ENCODE measurements at regions not wholly inside any gene's neighbourhood (a gene's known extent, or its start where the extent isn't known, plus 50 kb on each side); places are given as distances from the start of the nearest gene placed in this dataset.
"Not testable (repeated sequence)": the region's sequence is repeated elsewhere in the genome, so short reads cannot be mapped to it uniquely, and the experiment has no call there.

DNA sequence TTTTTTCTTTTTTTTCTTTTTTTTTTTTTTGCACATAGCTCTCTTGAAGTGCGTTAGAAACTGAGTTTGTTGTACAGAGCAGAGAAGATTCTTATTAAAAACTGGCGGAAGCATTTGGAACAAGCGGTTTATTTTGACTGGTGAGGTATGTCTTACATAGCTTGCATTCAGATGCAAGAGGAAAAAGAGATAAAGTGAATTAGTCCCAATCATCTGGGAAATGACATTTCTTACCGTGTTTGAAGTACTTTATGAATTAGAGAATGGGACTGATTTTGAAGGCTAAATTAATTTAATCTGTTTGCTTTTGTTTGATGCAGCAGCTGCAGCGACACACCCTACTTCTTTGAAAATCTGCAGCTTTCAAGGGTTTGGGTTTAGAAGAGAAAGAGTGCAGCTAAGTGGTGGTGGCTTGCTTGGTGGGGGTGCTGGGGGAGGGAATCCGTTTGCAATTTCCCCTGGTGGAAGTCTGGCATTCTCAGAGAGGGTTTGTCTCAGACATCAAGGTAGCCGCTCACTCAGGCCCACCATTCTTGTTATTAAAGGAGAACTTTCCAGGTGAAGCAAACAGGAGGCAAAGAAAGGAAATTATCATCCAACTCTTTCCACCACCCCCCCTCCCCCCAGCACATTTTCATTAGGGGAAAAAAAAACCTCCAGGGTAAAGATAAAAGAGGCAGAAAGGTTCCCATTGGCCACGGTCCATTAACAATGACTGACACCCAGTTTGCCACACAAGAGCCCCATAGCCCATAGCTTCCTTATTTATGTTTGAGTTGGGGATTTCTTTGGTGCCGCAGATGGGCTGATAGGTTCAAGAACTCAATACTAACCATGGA, 231.7 kb downstream of the SKIDA1 start:
- DNase-seq (ENCODE audit: low read depth): no peak

DNA sequence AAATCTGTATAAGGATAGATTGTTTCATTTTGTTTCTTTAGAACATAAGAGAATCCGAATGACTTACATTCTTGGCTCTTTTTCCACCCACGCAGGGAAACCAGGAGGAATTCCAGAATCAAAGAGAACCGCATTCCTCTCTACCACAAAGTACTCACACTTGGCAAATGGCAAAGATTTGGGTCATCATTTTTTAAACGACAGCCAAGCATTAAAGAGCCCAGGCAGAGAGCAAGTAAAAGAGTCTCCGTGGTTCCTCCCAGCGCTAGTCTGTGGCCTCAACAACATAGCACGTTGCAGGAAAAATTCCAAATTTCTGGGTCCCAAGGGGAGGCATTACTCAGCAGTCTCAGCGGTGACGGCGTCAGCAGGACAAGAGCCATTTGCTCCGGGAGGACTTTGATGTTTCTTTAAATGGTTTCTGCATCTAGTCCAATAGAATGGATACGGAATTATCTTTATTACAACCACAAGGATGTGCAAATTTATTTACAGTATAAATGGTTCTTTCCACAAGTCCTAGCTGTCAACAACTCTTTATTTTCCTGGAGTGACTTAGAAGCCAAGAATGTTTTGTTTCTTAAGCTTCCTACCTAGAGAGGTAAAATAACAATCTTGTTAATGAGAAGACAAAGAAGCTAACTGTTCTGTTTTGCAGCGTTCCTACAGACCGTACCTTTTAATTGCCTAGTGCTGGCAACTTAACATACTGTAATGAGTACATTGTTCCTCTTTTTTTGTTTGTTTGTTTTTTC, 232.5 kb downstream of the SKIDA1 start:
- peak; percentile 96 for DNase-seq (ENCODE audit: low read depth)

DNA sequence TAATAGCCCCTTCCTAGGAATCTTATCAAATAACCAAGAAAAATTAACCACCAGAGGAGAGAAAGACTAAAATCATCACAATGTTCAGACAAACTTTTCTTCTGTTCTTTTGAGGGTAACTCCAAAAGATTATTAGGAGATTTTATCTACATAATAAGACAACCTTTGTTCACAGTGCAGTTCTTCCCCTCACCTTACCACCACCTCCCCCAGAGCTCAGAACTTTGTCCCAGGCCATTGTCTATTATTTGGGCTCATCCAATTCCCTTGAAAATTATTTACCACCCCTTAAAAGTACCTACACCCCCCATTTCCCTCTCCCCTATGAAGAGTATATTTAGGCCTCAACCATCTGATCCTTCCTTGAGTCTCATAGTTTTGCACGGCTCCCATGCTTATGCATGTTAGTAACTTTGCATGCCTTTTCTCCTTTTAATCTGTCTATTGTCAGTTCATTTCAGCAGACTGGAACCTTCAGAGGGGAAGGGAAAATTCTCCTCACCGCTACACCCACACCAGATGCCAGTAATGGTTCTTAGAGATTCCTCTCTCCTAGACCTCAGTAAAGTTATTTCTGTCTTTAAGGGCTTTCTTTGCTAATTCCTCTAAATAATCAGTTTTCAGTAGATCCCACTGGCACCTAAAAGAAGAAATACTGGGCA, 234.9 kb downstream of the SKIDA1 start:
- DNase-seq (ENCODE audit: low read depth): no peak

DNA sequence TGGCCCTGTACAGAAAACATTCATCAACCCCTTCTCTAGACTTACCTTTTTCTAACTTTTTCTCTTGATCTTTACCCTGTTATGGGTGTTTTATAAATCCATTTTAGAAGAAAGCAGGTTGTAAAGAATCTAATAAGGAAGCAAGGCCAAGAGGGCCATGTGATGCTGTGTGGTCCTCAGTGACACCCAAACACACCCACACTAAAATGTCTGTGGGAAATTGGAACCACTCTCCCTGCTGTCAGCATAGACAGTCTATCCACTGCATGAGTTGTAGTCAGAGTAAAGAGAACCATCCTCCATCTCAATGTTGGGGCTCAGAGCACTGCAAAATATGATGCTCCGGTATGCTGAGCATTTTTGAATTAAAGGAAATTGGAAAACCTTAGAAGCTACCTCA, 235.5 kb downstream of the SKIDA1 start:
- no peak for DNase-seq (ENCODE audit: low read depth)

DNA sequence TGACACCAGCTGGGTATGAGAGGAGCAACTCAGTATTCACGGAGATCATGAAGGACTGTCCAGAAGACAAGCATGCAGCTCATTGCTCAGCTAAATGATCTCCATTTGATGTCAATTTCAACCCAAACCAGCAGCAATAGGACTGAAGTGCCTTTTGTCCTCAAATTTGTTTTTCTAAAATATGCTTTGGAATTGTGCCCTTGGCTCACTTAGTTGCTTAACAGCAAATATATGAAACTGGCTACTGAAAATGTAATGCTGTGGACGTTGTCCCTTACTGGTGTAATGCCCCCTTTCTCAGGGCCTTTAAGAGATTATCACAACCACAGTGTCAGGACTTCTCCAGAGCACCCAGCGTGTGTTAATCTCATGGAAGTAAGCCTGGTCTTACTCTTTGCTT, 236.2 kb downstream of the SKIDA1 start:
- no peak for DNase-seq (ENCODE audit: low read depth)

DNA sequence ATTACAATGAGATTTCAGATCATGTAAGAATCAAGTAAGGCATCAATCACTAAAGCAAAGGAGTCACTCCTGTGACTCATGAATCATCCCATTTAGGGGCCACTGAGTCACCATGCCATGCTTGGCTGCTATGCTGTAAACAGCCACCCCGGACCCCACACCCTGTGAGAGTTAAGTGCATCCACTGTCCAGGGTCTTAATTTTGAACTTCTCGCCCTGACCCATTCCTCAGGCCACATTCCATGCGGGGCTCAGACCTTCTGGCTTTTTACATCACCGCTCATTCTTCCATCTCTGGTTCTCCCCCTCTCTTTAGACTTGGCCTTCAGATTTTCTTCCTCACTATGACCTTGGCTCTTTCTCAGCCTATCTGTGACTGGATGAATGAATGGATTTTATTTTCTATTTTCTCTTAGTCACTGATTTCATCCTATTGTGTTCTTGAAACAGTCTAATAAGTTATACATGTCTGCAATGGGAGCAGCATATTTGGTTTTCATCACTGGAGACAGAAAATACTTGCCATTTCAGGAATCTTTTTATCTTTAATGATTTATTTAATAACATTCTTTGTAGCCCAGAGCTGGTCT, 239.6 kb downstream of the SKIDA1 start:
- no peak for DNase-seq (ENCODE audit: low read depth)

DNA sequence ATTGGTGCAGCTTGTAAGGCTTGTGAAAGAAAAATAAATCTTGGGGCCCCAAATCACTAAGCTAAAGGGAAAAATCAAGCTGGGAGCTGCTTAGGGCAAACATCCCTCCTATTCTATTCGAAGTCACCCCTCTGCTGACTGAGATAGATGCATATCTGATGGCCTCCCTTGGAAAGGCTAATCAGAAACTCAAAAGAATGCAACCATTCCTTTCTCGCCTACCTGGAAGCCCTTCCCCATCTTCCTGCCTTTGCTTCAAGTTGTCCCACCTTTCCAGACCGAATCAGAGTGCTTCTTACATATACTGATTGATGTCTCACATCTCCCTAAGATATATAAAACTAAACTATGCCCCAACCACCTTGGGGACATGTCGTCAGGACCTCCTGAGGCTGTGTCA, 240.3 kb downstream of the SKIDA1 start:
- DNase-seq (ENCODE audit: low read depth): no peak

DNA sequence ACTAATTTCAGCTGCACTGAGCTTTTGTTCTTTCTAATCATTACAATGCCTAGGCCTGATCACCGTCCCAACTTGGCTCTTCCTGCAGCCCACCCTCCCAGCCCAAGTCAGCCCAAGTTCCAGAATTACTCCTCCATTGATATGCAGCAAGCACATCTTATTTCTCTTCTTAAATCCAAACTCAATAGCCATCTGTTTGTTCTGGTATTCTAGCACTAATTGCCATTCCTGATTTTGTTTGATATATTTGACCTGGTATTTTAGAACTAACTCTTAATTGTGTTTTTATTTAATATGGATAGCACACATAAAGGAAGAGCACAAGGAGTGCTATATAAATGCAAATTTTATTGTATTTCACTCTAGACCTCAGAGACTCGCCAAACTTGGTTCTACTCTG, 241.2 kb downstream of the SKIDA1 start:
- no peak for DNase-seq (ENCODE audit: low read depth)

DNA sequence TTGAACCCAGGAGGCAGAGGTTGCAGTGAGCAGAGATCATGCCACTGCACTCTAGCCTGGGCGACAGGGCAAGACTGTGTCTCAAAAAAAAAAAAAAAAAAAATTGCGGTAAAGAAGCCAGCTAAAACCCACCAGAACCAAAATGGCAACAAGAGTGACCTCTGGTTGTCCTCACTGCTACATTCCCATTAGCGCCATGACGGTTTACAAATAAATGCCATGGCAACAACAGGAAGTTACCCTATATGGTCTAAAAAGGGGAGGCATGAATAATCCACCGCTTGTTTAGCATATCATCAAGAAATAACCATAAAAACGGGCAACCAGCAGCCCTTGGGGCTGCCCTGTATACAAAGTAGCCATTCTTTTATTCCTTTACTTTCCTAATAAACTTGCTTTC, 242.4 kb downstream of the SKIDA1 start:
- DNase-seq (ENCODE audit: low read depth): not testable (repeated sequence)

DNA sequence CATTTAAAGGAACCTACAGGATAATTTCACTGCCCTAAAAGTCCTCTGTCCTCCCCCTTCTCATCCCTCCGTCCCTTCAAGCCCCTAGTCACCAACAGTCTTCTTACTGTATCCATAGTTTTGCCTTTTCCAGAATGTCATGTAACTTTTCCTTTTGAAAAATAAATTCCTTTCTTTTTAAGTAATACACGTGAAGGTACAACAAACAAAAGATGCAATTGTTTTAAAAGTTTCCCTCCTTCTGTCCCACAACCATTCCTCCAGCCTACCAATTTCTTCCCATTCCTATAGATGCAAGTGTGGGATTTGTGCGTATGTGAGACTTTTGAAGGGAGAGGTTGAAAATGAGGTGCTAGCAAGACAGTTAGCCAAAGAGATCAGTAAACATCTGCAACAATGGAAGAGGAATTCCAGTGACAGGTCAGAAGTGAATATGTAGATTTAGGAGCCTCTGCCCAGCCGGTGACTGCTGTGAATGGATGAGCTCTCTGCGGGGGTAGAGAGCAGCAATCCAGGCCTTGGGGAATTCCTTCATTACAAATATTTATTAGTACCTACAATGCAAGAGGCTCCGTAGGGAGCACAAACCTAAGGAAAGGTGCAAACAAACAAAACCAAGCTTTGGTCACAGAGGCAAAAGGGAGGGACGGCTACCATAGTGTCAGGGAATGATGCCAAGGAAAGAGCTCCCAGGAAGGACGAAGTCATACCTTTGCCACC, 243.6 kb downstream of the SKIDA1 start:
- no peak for DNase-seq (ENCODE audit: low read depth)

DNA sequence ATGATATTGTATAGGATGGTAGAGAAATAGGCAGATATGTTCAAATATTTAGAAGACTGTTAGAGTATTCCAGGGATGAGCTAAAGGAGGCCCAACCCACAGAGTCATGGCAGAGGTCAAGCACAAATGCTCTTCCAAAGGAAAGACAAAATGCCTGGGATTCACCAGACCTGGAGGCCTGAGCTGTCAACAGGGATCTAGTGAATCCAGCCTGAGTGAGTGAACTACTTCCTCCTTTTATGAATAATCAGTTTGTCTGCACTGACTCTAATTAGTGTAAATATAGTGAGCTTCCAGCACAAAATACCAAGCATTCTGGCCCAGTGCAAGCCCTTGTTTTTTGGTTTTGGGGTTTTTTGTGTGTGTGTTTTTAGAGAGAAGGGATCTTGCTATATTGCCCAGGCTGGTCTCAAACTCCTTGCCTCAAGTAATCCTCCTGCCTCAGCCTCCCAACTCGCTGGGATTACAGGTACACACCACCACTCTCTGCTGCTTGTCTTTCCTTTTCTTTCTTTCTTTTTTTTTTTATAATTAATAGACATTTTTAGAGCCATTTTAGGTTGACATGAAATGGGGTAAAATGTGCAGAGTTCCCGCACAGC, 244.4 kb downstream of the SKIDA1 start:
- no peak for DNase-seq (ENCODE audit: low read depth)

DNA sequence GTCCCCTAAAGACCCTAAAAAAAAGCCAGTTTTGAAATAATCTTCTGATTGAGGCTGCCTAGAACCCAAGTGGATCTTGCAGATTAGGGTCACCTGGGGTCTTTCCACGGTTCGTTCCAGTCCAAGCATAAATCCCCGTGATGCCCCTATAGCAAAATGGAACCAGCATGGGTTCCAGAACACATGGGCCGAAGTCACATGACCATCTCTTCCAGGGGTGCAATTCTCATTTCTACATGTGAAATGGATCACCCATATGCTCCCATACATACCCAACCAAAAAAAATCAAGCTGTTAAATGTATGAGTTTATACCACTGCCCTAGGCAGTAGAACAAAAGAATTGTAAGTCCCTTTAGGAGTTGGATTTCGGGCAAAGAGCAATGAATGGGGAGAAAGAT, 245.4 kb downstream of the SKIDA1 start:
- DNase-seq (ENCODE audit: low read depth): no peak

DNA sequence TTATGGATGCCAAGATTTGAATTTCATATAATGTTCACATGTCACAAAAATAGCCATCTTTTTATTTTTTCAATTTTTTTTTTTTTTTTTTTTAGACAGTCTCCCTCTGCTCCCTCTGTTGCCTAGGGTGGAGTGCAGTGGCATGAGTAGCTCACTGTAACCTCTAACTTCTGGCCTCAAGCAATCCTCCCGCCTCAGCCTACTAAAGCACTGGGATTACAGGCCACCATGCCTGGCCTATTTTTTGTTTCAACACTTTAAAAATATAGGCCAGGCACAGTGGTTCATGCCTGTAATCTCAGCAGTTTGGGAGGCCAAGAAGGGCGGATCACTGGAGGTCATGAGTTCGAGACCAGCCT, 246.3 kb downstream of the SKIDA1 start:
- no peak for DNase-seq (ENCODE audit: low read depth)

DNA sequence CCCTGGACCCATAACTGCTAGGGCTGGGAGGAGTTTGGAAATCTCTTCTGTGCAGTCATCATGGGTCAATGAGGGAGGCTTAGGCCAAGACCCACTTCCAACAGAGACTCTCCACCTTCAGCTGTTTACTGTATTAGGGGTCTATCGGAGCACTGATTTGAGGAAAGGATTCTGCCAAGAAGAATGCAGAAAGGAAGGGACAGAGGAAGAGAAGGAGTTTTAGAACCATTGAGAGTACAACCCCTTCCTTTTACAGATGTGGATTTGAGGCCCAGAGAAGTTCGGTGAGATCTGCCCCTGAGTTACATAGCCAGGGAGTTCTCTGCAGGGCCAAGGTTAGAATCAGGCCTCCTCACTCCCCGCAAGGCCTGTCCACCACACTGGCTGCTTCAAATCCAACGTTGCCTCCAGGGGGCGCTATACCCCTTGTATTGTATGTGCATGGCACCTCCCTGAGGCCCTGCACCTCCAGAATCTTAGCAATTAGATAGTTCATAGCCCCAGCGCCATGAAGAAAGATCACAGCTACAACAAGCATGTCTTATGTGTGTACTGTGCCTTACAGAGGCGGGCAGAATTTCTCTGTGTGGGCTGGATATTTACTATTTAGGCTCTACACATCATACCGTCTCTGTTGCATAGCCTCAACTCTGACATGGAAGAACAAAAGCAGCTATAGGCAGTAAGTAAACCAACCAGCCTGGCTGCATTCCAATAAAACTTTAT, 246.8 kb downstream of the SKIDA1 start:
- DNase-seq (ENCODE audit: low read depth): peak; percentile 88

DNA sequence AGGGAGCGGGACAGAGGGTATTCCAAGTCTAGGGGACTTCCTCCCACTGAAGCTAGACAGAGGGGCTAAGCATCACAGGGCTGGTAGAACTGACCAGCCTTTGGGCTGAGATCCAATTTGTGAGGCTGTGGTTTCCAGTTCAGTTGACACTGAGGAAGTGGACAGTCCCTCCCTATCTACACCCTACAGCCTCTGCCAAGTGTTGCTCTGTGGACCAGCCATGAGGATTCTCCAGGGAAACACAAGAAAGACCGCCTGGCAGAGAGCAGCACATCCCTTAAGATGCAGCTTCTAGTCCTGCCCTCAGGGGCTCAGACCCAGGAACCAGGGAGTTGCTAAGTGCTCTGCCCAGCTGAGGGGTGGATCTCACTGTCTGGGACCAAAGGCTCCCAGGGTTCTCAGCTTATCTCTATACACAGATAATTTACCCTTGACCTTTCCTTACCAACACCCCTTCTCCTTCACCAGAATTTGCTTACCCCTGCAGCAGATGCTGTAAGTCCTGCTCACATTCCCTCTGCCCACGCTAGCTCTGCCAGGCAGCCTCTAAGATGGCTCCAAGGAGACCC, 252.0 kb downstream of the SKIDA1 start:
- DNase-seq (ENCODE audit: low read depth): no peak

DNA sequence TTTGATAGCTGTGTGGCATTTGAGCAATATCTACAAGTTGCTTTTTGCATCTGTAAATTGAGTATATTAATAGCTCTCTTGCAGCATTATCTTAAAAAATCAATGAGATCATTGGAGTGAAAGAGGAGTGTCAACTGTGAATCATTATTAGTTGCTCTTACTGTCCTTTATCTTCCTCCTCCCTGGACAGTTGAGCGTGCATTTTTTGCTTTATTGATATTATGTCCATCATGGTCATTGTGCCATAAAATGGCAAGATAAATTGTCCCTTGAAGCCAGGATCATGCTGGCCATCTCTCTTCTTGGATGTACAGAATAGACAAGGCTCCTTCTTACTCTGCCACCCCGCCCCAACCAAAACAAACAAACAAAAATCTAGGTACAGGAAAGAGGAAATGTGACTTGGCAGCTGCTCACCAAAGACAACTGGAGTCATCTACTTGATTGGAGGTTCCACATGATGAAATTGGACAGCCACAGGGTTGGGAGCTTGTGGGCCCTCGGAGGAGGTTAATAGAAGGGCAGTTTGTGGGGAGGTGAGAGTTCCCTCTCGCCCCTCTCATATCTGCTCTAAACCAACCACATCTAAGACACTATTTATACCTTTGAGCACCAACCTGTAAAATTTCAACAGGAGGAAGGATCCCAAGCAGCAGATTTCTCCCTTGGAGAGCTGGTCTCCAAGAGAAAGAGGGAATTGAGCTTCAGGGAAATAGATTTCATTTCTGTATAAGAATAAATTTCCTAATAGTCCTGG, 252.7 kb downstream of the SKIDA1 start:
- DNase-seq (ENCODE audit: low read depth): no peak

DNA sequence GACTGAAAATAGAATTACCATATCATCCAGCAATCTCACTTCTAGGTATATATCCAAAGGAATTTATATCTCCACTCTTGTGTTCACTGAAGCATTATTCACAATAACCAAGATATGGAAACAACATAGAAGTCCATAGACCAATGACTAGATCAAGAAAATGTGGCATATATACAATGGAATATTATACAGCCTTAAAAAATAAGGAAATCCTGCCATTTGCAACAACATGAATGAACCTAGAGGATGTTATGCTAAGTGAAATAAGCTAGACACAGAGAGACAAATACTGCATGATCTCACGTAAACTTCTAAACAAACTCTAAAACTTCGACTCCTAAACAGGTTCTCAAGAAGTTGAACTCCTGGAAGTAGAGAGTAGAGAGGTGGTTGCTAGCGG, 254.5 kb downstream of the SKIDA1 start:
- no peak for DNase-seq (ENCODE audit: low read depth)

DNA sequence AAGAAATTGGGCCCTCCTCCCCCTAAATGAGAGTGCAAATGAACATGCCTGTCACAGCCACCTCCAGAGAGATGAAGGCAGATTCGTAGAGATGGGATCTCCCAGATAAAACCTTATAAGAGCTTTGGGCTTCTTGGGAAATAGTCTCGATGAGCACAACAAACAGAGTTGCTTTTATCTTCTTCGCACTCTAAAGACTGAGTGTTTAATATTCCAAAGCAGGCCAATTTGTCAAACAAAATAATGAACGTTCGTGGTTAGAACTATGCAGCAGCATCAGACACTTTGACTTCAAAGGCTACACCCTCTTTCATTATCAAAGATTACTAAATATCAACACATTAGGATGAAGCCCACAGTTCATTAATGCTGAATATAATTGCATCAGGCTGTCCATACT, 256.2 kb downstream of the SKIDA1 start:
- no peak for DNase-seq (ENCODE audit: low read depth)

DNA sequence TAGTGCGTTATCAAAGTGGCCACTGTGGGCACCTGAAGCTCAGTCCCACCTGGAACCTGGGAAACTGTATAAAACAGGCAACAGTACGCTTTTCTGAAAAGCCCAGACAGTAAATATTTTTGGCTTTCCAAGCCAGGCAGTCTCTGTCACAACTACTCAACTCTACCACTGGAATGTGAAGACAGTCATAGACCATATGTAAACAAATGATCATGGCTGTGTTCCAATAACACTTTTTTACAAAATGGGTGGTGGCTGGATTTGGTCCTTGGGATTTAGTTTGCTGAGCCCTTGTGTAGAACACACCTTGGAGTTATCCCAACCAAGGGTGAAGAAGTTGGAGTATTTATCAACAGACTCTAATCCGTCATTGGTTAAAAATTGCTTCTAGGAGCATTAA, 259.9 kb downstream of the SKIDA1 start:
- DNase-seq (ENCODE audit: low read depth): peak; percentile 29

Measured in LHCN-M2 (cell line).